HG03045 (cell line): ENCODE measurements at regions not wholly inside any gene's neighbourhood (a gene's known extent, or its start where the extent isn't known, plus 50 kb on each side); places are given as distances from the start of the nearest gene placed in this dataset.

Experiments
- ATAC-seq: cut with Tn5 transposase; IDR thresholded peaks from one replicate; pipeline ENCODE4 v1.9.1; 2021; ENCODE audit warnings: mild to moderate bottlenecking, moderate library complexity; ENCODE audit not compliant: unreplicated experiment

- ATAC-seq, result no peak
Observed at GRCh38 chr3:118406562-118406961, 628.1 kb downstream of the IGSF11 start.

- no peak for ATAC-seq
Observed at GRCh38 chr3:118408431-118408830, 626.2 kb downstream of the IGSF11 start.

DNA sequence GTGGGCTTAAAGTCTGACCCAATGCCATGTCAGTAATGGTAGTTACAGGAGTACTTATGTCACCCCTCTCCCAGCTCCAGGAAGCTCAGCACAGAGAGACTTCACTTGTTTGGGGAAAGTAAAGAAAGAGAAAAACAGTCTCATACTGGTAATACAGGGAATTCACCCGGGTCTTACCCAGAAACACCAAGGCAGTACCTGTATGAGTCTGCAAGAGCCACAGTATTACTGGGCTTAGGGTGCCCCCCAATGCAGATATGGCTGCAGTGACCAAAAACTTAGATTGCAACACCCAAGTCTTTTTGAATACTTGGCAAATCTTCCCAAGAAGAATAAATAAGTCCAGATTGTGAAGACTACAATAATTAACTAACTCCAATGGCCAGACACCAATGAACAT, 622.1 kb downstream of the IGSF11 start:
- peak; percentile 92 for ATAC-seq

DNA sequence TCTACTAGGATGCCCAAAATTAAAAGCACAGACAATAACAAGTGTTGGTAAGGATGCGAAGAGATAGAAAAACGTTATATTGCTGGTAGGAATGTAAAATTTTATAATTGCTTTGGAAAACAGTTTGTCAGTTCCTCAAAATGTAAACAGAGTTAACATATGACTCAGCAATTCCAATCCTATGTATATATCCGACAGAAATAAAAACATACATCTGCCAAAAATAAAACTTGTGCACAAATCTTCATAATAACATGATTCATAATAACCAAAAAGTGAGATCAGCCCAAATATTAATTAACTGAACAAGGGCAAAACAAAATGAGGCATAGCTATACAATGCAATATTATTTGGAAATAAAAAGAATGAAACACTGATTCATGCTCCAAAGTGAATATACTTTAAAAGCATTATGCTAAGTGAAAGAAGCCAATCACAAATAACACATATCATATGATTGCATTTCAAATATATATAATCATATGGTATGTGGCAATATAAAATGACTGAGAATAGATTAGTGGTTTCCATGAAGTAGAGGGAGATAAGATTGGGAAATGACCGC, 609.3 kb downstream of the IGSF11 start:
- no peak for ATAC-seq

GRCh38 chr3:118433825-118434224, 600.8 kb downstream of the IGSF11 start:
- ATAC-seq, result no peak

- no peak for ATAC-seq
Observed at GRCh38 chr3:118435851-118436350, 598.7 kb downstream of the IGSF11 start.

GRCh38 chr3:118436697-118437262, 597.9 kb downstream of the IGSF11 start:
- no peak for ATAC-seq

DNA sequence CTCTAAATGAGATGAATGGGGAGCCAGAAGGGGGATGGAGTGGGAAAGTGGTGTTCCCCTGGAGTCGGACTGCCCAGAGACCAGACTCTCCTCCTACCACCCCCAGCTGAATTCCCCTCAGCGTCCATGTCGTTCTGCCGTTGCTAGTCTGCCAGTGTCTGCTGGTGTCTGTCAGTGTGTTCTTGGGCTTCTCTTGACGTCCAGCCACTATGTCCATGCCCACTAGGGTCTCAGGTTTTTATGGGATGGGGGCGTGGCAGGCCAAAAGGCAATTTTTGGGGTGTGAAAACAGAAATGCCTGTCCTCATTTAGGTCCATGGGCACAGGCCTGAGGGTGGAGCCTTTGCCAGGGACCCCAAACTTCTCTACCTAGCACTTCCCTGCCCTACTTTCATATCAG, 589.6 kb downstream of the IGSF11 start:
- ATAC-seq, result no peak

DNA sequence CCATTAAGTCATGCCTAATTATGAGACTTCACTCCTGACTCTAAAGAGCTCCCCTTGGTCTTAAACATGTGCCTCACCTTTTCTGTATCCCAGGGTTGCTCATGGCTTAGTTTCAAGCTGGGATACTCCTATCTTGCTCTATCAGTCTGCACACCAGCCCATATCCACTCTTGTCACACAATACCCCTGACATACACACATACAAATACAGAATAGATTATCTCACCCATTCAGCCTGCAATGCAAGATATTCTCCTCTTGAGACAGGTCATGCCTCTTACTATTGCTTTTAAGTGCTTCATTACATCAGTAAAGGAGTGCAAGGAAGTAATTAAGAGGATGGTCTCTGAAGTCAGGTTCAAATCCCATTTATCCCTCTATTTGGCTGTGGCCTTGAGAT, 587.3 kb downstream of the IGSF11 start:
- ATAC-seq, result no peak

DNA sequence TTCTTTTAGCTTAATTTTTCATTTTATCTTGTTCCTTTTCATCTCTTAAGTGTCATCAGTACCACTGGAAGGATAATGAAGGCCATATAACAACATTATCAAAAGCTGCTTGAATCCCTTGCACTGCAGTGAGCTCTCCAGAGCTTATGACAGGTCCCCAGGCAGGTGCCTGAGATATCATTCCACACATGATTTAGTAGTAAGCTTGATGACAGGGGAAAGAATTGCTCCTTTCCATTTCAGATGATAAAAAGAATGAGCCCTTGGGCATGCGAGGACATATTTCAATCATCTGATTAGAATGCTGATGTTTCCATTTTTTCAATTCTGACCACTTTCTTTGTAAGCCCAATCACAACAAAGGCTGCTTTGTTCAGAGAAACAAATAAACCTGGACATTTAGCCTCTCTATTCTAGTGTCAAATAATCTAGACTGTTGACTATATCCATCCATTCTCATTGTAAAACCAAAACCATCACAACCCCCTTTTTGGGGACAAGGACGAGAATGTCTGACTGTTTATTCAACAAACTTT, 567.8 kb downstream of the IGSF11 start:
- no peak for ATAC-seq

DNA sequence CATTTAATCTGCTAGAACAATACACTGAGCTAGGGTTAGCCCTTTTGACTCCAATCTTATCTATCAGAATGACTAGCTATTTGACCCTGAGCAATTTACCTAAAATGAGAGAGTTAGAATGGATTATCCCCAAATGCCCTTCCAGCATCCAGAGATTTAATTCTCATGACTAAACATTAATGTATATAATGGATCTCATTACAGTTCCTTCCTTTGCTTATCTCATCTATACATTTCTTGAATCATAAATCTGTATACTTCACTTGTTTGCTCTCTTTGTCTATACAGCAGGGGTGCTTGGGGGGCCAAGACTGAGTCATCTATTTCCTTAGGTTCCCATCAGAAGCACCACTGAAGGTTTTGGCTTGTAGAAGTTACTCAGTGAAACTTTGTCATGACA, 565.8 kb downstream of the IGSF11 start:
- ATAC-seq, result no peak

DNA sequence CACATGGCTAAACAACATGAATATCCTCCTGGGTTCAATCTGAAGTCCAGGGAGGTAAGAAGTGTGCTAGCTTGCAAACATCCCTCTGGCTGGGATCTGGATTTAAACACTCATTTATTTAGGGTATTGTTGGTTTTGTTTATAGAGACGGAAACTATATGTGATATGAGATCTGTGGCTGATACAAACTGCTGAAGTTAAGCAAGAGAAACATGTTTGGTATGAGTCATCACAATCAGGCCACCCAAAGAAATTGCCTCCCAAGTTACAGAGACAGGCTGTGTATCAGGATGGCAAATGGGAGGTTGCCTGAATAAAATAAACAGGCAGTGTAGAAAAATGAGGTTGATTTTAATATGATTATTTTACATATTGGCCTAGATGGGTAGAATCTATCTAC, 562.1 kb downstream of the IGSF11 start:
- ATAC-seq, result no peak

DNA sequence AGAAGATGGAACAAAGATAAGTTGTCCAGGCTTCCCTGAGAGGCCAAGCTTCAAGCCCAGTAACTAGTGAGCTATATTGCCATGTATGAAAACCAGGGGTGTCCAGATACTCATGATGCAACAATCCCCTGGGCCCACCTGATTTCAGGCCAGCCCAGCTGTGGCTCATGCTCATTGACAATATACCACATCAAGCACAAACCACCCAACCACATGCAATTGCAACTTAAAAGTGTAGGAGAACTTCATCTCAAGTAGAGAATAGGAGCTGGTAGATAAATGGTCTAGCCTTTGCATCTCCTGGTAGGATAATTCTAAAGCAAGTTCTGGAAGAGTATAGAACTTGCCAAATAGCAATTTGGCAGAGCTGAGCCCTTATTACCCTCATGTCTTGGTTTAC, 561.3 kb downstream of the IGSF11 start:
- ATAC-seq, result no peak

GRCh38 chr3:118476885-118477618, 557.6 kb downstream of the IGSF11 start:
- ATAC-seq, result no peak

DNA sequence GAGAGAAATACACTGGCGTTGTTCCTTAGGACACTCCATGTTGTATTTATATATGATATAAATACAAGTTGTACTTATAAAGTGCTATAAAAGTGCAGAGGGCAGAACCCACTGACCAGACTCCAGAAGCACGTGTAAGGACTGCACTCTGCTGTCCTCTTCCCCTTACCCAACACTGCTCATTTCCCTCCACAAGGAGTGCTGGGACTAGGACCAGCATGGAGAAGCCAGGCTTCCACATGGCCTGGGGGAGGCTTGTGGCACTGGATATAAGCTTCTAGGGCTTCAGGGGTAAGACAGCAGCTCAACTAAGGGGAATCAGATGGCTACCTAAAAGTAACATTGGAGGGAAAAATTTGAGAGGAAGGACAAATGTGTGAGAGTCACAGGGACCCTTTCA, 556.9 kb downstream of the IGSF11 start:
- ATAC-seq, result no peak

DNA sequence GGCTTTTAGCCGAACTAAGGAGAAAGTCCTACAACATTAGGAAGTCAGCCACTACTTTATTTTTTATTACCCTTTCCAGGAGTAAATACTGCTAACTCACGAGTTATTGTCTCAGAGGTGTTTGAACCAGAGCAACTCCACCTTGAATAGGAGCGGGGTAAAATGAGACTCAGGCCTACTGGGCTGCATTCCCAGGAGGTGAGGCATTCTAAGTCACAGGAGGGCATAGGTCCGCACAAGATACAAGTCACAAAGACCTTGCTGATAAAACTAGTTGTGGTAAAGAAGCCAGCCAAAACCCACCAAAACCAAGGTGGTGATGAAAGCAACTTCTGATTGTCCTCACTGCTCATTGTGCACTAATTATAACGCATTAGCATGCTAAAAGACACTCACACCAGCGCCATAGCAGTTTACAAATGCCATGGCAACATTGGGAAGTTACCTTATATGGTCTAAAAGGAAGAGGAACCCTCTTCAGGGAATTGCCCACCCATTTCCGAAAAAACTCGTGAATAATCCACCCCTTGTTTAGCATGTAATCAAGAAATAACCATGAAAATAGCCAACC, 555.9 kb downstream of the IGSF11 start:
- ATAC-seq, result no peak

GRCh38 chr3:118479376-118479775, 555.3 kb downstream of the IGSF11 start:
- ATAC-seq, result no peak

DNA sequence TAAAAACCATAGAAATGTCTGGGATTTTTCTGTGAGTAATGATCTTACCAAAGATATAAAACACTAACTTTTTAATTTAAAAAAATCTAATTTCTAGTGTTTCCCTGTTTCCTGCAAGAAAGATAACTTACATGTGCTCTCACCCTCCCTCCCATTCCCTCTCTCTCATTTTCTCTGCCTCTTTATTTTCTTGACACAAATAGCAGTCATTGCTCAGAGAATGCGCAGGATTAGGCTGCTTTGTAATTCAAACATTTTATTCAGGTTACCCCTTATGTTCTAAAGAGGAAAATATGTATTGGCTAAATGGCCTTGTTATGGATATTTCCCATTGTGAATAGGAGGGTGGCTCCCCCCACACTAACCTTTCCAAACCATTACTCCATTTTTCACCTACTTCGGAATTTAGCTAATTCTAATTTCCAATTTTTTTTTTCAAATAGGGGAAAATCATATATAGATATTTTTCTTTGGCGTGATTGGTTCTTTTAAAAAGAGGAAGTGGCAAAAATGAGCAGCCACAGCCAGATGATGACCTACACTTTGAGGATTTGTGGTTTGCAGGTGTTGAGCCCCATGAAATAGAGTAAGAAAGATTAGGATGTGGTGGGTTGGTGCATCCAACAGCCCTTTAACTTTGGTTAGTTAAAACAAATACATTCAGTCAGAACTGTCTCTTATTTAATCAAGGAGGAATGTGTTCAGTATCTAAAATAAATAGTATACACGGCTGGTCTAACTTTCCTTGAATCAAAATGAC, 554.4 kb downstream of the IGSF11 start:
- no peak for ATAC-seq

- no peak for ATAC-seq
Observed at GRCh38 chr3:118485693-118486092, 549.0 kb downstream of the IGSF11 start.

GRCh38 chr3:118487734-118488133, 546.9 kb downstream of the IGSF11 start:
- no peak for ATAC-seq

GRCh38 chr3:118488732-118489131, 545.9 kb downstream of the IGSF11 start:
- ATAC-seq, result no peak
